ENCODE measurements at regions not wholly inside any gene's neighbourhood (a gene's known extent, or its start where the extent isn't known, plus 50 kb on each side); places are given as distances from the start of the nearest gene placed in this dataset.

- no peak for TF ChIP-seq POLR2A (IDR thresholded peaks at IDR 0.05; ENCODE audit: low read depth, low read length)
- TF ChIP-seq POU2F2 (IDR thresholded peaks at IDR 0.05; ENCODE audit: low read depth, low read length) = no peak
- TF ChIP-seq TAF1 (IDR thresholded peaks at IDR 0.05; ENCODE audit: low read depth, low read length) = no peak
- TF ChIP-seq POLR2AphosphoS5 (IDR thresholded peaks at IDR 0.05; ENCODE audit: low read depth, low read length) = no peak
Measured at GRCh38 chr16:72371307-72372086, 199.5 kb upstream of the PMFBP1 start.

All from GM12891 (cell line).